ENCODE measurements at regions not wholly inside any gene's neighbourhood (a gene's known extent, or its start where the extent isn't known, plus 50 kb on each side); places are given as distances from the start of the nearest gene placed in this dataset.

- TF ChIP-seq POLR2A (IDR thresholded peaks at IDR 0.05) = no peak
- TF ChIP-seq POLR2AphosphoS5 (IDR thresholded peaks at IDR 0.05; ENCODE audit: insufficient read depth in 1 of 2, low read depth in 1 of 2) = no peak
- TF ChIP-seq CTCF (IDR thresholded peaks at IDR 0.05) = no peak
Observed at GRCh38 chr15:38670128-38671005, 105.8 kb upstream of the RASGRP1 start.

Measured in vagina (tissue), 2 donors.